ENCODE measurements at regions not wholly inside any gene's neighbourhood (a gene's known extent, or its start where the extent isn't known, plus 50 kb on each side); places are given as distances from the start of the nearest gene placed in this dataset.

DNA sequence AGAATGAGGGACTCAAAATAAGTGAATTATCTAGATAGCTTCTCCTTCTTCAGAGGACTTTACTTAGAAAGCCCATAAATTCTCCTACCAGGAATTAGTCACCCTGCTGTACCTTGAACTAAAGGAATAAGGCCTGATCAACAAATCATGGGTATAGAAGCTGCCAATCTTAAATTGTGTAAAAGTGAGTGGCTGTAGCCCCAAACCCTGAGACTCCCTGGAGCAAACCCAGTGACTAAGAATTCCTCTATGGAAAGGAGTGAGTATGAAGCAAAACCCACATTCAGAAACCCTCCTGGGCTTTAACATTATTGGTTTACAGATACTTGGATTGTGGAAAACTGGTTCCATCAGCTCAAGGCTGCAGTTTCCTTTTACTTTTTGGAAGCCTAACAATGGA lies 285.8 kb upstream of the TBX18 start:
- TF ChIP-seq RAD21 (IDR thresholded peaks at IDR 0.05; ENCODE audit: low read depth) (no peak), TCF12 (IDR thresholded peaks at IDR 0.05; ENCODE audit: low read depth) (no peak), CEBPB (IDR thresholded peaks at IDR 0.05) (no peak), TEAD4 (IDR thresholded peaks at IDR 0.05) (no peak), EGR1 (IDR thresholded peaks at IDR 0.05) (no peak), TAF1 (IDR thresholded peaks at IDR 0.05; ENCODE audit: low read depth) (no peak), EP300 (IDR thresholded peaks at IDR 0.05; ENCODE audit: borderline replicate concordance) (no peak), YY1 (IDR thresholded peaks at IDR 0.05; ENCODE audit: low read depth) (no peak), ZBTB7A (IDR thresholded peaks at IDR 0.05; ENCODE audit: low read depth) (no peak), CREB1 (IDR thresholded peaks at IDR 0.05; ENCODE audit: low read depth) (no peak)
- TF ChIP-seq, protein P1, sequence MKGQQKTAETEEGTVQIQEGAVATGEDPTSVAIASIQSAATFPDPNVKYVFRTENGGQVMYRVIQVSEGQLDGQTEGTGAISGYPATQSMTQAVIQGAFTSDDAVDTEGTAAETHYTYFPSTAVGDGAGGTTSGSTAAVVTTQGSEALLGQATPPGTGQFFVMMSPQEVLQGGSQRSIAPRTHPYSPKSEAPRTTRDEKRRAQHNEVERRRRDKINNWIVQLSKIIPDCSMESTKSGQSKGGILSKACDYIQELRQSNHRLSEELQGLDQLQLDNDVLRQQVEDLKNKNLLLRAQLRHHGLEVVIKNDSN (IDR thresholded peaks at IDR 0.05): no peak
- TF ChIP-seq, protein P2, sequence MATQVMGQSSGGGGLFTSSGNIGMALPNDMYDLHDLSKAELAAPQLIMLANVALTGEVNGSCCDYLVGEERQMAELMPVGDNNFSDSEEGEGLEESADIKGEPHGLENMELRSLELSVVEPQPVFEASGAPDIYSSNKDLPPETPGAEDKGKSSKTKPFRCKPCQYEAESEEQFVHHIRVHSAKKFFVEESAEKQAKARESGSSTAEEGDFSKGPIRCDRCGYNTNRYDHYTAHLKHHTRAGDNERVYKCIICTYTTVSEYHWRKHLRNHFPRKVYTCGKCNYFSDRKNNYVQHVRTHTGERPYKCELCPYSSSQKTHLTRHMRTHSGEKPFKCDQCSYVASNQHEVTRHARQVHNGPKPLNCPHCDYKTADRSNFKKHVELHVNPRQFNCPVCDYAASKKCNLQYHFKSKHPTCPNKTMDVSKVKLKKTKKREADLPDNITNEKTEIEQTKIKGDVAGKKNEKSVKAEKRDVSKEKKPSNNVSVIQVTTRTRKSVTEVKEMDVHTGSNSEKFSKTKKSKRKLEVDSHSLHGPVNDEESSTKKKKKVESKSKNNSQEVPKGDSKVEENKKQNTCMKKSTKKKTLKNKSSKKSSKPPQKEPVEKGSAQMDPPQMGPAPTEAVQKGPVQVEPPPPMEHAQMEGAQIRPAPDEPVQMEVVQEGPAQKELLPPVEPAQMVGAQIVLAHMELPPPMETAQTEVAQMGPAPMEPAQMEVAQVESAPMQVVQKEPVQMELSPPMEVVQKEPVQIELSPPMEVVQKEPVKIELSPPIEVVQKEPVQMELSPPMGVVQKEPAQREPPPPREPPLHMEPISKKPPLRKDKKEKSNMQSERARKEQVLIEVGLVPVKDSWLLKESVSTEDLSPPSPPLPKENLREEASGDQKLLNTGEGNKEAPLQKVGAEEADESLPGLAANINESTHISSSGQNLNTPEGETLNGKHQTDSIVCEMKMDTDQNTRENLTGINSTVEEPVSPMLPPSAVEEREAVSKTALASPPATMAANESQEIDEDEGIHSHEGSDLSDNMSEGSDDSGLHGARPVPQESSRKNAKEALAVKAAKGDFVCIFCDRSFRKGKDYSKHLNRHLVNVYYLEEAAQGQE (IDR thresholded peaks at IDR 0.05; ENCODE audit: low read depth): no peak

DNA sequence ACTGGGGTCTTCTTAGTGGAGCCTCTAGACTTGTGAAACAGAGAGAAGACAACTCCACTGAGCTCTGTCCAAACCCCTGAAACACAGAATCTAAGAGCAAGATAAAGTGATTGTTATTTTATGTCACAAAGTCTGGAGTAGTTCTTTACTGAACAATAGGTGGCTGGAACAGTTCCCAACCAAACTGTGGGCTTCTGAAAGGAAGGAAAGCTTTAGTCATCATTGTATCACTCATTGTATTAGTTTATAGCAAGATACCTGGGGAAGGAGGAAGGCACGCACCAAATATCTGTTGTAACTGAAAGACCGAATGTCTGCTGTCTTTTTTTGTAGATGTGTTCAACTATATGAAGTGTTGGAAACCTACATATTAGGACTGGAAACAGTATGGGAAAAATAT lies 284.9 kb upstream of the TBX18 start:
- TF ChIP-seq CREB1 (IDR thresholded peaks at IDR 0.05; ENCODE audit: low read depth) (no peak), EGR1 (IDR thresholded peaks at IDR 0.05) (no peak), RAD21 (IDR thresholded peaks at IDR 0.05; ENCODE audit: low read depth) (no peak), TCF12 (IDR thresholded peaks at IDR 0.05; ENCODE audit: low read depth) (no peak), EP300 (IDR thresholded peaks at IDR 0.05; ENCODE audit: borderline replicate concordance) (no peak), CEBPB (IDR thresholded peaks at IDR 0.05) (no peak), TEAD4 (IDR thresholded peaks at IDR 0.05) (no peak), FOXM1 (IDR thresholded peaks at IDR 0.05; ENCODE audit: borderline replicate concordance, low read depth) (no peak), YY1 (IDR thresholded peaks at IDR 0.05; ENCODE audit: low read depth) (no peak), NFIC (IDR thresholded peaks at IDR 0.05) (no peak)
- TF ChIP-seq, protein P2 (IDR thresholded peaks at IDR 0.05; ENCODE audit: low read depth): no peak
- TF ChIP-seq, protein P3, sequence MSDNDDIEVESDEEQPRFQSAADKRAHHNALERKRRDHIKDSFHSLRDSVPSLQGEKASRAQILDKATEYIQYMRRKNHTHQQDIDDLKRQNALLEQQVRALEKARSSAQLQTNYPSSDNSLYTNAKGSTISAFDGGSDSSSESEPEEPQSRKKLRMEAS (IDR thresholded peaks at IDR 0.05): no peak
- TF ChIP-seq, protein P1 (IDR thresholded peaks at IDR 0.05): no peak

DNA sequence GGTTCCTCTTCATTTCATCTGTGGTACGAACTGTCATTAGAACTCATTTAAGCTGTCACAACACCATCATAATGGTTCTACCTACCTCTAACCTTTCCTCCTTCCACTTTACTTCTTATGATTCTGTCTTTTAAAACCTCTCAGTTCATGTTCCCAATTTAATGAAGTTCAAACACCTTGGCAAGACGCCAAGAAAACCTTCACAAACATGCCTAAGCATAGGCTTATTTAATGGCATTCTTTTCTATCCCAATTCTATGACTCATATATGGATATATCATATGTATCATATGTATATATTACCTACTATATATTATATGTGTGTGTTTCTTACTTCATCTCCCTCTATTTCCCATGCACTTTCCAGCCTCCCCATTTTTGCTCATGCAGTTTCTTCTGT lies 283.4 kb upstream of the TBX18 start:
- no peak for TF ChIP-seq TCF12 (IDR thresholded peaks at IDR 0.05; ENCODE audit: low read depth)
- no peak for TF ChIP-seq ZBTB7A (IDR thresholded peaks at IDR 0.05; ENCODE audit: low read depth)
- TF ChIP-seq TAF1 (IDR thresholded peaks at IDR 0.05; ENCODE audit: low read depth): no peak
- no peak for TF ChIP-seq YY1 (IDR thresholded peaks at IDR 0.05; ENCODE audit: low read depth)
- no peak for TF ChIP-seq EP300 (IDR thresholded peaks at IDR 0.05; ENCODE audit: borderline replicate concordance)
- TF ChIP-seq, protein P1 (IDR thresholded peaks at IDR 0.05): no peak
- no peak for TF ChIP-seq FOXM1 (IDR thresholded peaks at IDR 0.05; ENCODE audit: borderline replicate concordance, low read depth)
- no peak for TF ChIP-seq EGR1 (IDR thresholded peaks at IDR 0.05)
- no peak for TF ChIP-seq CEBPB (IDR thresholded peaks at IDR 0.05)
- TF ChIP-seq, protein P3 (IDR thresholded peaks at IDR 0.05): no peak
- no peak for TF ChIP-seq RAD21 (IDR thresholded peaks at IDR 0.05; ENCODE audit: low read depth)

DNA sequence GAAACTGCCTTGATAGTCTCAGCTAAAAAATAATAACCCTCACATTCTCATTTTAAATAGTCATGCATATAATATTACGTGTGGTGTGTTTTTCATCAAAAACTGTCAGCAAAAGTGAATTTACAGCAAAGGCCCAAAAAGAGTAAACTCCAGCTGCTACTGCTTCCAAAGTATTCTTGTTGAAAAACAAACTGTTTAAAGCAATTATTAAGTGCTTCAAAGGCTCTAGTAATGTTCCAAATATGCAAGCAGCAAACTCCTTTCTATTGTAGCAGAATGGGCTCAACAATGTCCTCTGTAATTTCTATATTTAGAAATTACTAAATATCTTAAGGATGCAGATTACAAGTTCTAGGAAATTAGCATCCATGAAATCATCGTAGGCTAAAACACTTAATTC lies 280.0 kb upstream of the TBX18 start:
- TF ChIP-seq YY1 (IDR thresholded peaks at IDR 0.05; ENCODE audit: low read depth) (no peak), CEBPB (IDR thresholded peaks at IDR 0.05) (no peak), RAD21 (IDR thresholded peaks at IDR 0.05; ENCODE audit: low read depth) (no peak), NFIC (IDR thresholded peaks at IDR 0.05) (no peak), FOXM1 (IDR thresholded peaks at IDR 0.05; ENCODE audit: borderline replicate concordance, low read depth) (no peak), TEAD4 (IDR thresholded peaks at IDR 0.05) (no peak), TAF1 (IDR thresholded peaks at IDR 0.05; ENCODE audit: low read depth) (no peak)

DNA sequence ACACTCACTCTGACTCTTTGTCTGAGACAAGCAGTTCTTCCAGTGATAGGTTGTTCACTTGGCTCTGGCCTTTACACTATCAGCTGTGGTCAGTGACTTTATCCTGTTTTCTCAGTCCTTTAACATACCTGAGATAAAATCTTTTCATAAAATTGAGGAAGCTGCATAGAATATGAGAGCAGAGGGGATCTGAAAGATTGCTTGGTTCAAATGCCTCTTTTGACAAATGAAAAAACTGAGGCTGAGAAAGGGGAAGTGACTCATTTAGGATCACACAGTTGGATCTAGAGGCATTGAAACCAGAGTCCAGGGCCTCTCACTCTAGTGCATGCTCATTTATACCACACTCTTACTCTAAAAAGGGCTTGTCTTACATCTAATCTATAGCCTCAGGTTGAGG lies 277.0 kb upstream of the TBX18 start:
- TF ChIP-seq CREB1 (IDR thresholded peaks at IDR 0.05; ENCODE audit: low read depth): no peak
- TF ChIP-seq, protein P2 (IDR thresholded peaks at IDR 0.05; ENCODE audit: low read depth): no peak
- no peak for TF ChIP-seq EGR1 (IDR thresholded peaks at IDR 0.05)
- no peak for TF ChIP-seq EP300 (IDR thresholded peaks at IDR 0.05; ENCODE audit: borderline replicate concordance)
- no peak for TF ChIP-seq CEBPB (IDR thresholded peaks at IDR 0.05)
- no peak for TF ChIP-seq RAD21 (IDR thresholded peaks at IDR 0.05; ENCODE audit: low read depth)
- TF ChIP-seq YY1 (IDR thresholded peaks at IDR 0.05; ENCODE audit: low read depth): no peak
- TF ChIP-seq TEAD4 (IDR thresholded peaks at IDR 0.05): no peak
- TF ChIP-seq, protein P1 (IDR thresholded peaks at IDR 0.05): no peak
- TF ChIP-seq, protein P3 (IDR thresholded peaks at IDR 0.05): no peak
- TF ChIP-seq TCF12 (IDR thresholded peaks at IDR 0.05; ENCODE audit: low read depth): no peak
- no peak for TF ChIP-seq NFIC (IDR thresholded peaks at IDR 0.05)
- no peak for TF ChIP-seq ZBTB7A (IDR thresholded peaks at IDR 0.05; ENCODE audit: low read depth)
- TF ChIP-seq FOXM1 (IDR thresholded peaks at IDR 0.05; ENCODE audit: borderline replicate concordance, low read depth): no peak
- no peak for TF ChIP-seq TAF1 (IDR thresholded peaks at IDR 0.05; ENCODE audit: low read depth)

Measured in Ishikawa (cell line).